Superior temporal gyrus (tissue), 1 donor: ENCODE measurements at regions not wholly inside any gene's neighbourhood (a gene's known extent, or its start where the extent isn't known, plus 50 kb on each side); places are given as distances from the start of the nearest gene placed in this dataset.
"Not testable (repeated sequence)": the region's sequence is repeated elsewhere in the genome, so short reads cannot be mapped to it uniquely, and the experiment has no call there.

Experiments used
- DNase-seq: peaks from one replicate; pipeline ENCODE4 v3.0.0-alpha.2; 2016; ENCODE audit errors: extremely low spot score

GRCh38 chr5:3105172-3105571, 353.7 kb upstream of the IRX2 start:
- DNase-seq, result no peak

- no peak for DNase-seq
Measured at GRCh38 chr5:3104429-3105060, 353.1 kb upstream of the IRX2 start.

GRCh38 chr5:3103262-3103811, 351.9 kb upstream of the IRX2 start:
- DNase-seq, result no peak

GRCh38 chr5:3102531-3102930, 351.1 kb upstream of the IRX2 start:
- no peak for DNase-seq

- DNase-seq, result no peak
Measured at GRCh38 chr5:3101561-3101960, 350.1 kb upstream of the IRX2 start.

GRCh38 chr5:3100921-3101551, 349.6 kb upstream of the IRX2 start:
- no peak for DNase-seq

- no peak for DNase-seq
Measured at GRCh38 chr5:3099954-3100353, 348.5 kb upstream of the IRX2 start.

- DNase-seq, result no peak
Measured at GRCh38 chr5:3099526-3099925, 348.0 kb upstream of the IRX2 start.

- DNase-seq, result no peak
Measured at GRCh38 chr5:3098821-3099220, 347.3 kb upstream of the IRX2 start.

GRCh38 chr5:3092664-3093063, 341.2 kb upstream of the IRX2 start:
- DNase-seq, result no peak

GRCh38 chr5:3092211-3092610, 340.7 kb upstream of the IRX2 start:
- no peak for DNase-seq

- DNase-seq, result no peak
Measured at GRCh38 chr5:3091040-3091774, 339.7 kb upstream of the IRX2 start.

GRCh38 chr5:3090305-3090704, 338.8 kb upstream of the IRX2 start:
- DNase-seq, result not testable (repeated sequence)

- DNase-seq, result no peak
Measured at GRCh38 chr5:3080366-3080765, 328.9 kb upstream of the IRX2 start.

GRCh38 chr5:3077684-3078083, 326.2 kb upstream of the IRX2 start:
- DNase-seq, result no peak

GRCh38 chr5:3075309-3075708, 323.8 kb upstream of the IRX2 start:
- DNase-seq, result no peak

GRCh38 chr5:3068401-3068800, 316.9 kb upstream of the IRX2 start:
- DNase-seq, result no peak

- DNase-seq, result no peak
Measured at GRCh38 chr5:3060283-3060682, 308.8 kb upstream of the IRX2 start.

GRCh38 chr5:3059488-3059887, 308.0 kb upstream of the IRX2 start:
- no peak for DNase-seq

- no peak for DNase-seq
Measured at GRCh38 chr5:3058942-3059341, 307.5 kb upstream of the IRX2 start.

- DNase-seq, result no peak
Measured at GRCh38 chr5:3056866-3057265, 305.4 kb upstream of the IRX2 start.

- DNase-seq, result no peak
Measured at GRCh38 chr5:3051400-3051799, 299.9 kb upstream of the IRX2 start.

- DNase-seq, result no peak
Measured at GRCh38 chr5:3050863-3051262, 299.4 kb upstream of the IRX2 start.
